Astrocyte (in vitro differentiated cells and primary cell): ENCODE measurements at regions not wholly inside any gene's neighbourhood (a gene's known extent, or its start where the extent isn't known, plus 50 kb on each side); places are given as distances from the start of the nearest gene placed in this dataset.
A peak's percentile ranks its signal among the peaks of the same experiment; 100 is the strongest.

Experiments
- EZH2 ChIP-seq: IDR thresholded peaks from 2 replicates; pipeline ENCODE4 v1.6.1; 2012; ENCODE audit warnings: mild to moderate bottlenecking, low read length, inconsistent platforms; ENCODE audit not compliant: insufficient read depth
- TF ChIP-seq, protein P1 (sequence below): IDR thresholded peaks from 2 replicates; pipeline ENCODE4 v1.5.1; 2011; ENCODE audit warnings: low read depth, mild to moderate bottlenecking, inconsistent platforms, low read length, moderate library complexity; ENCODE audit not compliant: insufficient read depth

DNA sequence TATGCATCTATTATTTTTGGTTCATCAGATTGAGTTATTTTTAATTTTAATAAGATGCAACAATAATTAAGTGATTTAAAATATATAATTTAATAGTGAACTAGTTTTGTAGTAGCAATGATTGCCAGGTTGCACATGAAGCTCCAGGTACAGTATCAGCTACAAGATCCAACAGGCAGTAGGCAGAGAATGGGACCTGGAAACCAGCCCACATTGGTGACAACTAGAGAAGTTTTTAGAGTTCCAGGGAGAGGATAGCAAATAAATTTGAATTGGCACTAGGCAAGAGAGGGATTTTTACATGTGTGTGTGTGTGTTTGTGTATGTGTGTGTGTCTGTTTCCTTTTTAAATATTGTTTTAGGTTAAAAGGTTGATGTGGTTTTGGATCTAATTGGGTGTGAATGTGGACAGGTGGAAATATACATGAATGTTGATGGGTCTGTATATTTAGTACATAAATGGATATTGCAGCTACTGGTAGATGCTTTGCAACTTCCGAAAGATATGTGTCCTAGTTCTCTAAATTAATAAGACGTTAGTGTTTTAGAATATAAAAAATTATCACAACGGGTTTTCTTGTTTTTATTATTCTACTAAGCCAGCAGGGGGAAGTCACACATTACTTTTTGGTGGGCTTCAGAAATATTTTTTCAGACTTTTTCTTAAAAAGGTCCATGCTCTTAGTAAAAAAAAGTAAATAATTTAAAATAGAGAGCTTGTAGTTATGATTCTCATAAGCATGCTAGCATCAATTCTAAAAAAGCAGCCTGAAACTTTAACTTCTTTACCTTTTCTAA is 110.1 kb upstream of the GBE1 start:
- TF ChIP-seq, protein P1, sequence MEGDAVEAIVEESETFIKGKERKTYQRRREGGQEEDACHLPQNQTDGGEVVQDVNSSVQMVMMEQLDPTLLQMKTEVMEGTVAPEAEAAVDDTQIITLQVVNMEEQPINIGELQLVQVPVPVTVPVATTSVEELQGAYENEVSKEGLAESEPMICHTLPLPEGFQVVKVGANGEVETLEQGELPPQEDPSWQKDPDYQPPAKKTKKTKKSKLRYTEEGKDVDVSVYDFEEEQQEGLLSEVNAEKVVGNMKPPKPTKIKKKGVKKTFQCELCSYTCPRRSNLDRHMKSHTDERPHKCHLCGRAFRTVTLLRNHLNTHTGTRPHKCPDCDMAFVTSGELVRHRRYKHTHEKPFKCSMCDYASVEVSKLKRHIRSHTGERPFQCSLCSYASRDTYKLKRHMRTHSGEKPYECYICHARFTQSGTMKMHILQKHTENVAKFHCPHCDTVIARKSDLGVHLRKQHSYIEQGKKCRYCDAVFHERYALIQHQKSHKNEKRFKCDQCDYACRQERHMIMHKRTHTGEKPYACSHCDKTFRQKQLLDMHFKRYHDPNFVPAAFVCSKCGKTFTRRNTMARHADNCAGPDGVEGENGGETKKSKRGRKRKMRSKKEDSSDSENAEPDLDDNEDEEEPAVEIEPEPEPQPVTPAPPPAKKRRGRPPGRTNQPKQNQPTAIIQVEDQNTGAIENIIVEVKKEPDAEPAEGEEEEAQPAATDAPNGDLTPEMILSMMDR = peak; percentile 15
- TF ChIP-seq EZH2 = no peak
